Common myeloid progenitor, CD34-positive (primary cell): ENCODE measurements at regions not wholly inside any gene's neighbourhood (a gene's known extent, or its start where the extent isn't known, plus 50 kb on each side); places are given as distances from the start of the nearest gene placed in this dataset.
A peak's percentile ranks its signal among the peaks of the same experiment; 100 is the strongest.

Source experiments
- CTCF ChIA-PET: fragments of 350-600 bp; sonication (Branson Sonifier 250); formaldehyde crosslinking; loops from one replicate; lab custom pipeline; 2021; ENCODE audit warnings: antibody characterized with exemption; lab: Charles Lee
- POLR2A ChIA-PET: fragments of 350-600 bp; sonication (Branson Sonifier 250); formaldehyde crosslinking; loops from one replicate; lab custom pipeline; 2021; ENCODE audit warnings: antibody characterized with exemption; lab: Charles Lee
- DNase-seq, 3 donors: peaks; one replicate each; pipeline versions ENCODE4 v3.0.0 to v3.0.0-alpha.2; 2013
- H3K27ac ChIP-seq, 2 experiments: 1 replicate in 1 of 2; 2 replicates in 1 of 2; pipeline ENCODE4 v1.7.0; 2013; ENCODE audit warnings: inconsistent platforms in 2 of 2, low read length in 2 of 2, mild to moderate bottlenecking in 2 of 2, low read depth in 1 of 2, moderate library complexity in 1 of 2; ENCODE audit not compliant: severe bottlenecking in 2 of 2, insufficient read depth in 1 of 2, poor library complexity in 1 of 2
- H3K27me3 ChIP-seq, 5 experiments: replicated peaks in 2 of 5; 1 replicate in 3 of 5; 2 replicates in 2 of 5; pipeline versions ENCODE4 v1.6.1 to v1.7.0; 2013; ENCODE audit warnings: low read length in 4 of 5, mild to moderate bottlenecking in 2 of 5, moderate library complexity in 2 of 5, inconsistent platforms in 1 of 5; ENCODE audit not compliant: insufficient read depth in 5 of 5, control insufficient read depth in 4 of 5
- H3K36me3 ChIP-seq, 4 experiments: 1 replicate in 2 of 4; 2 replicates in 2 of 4; pipeline versions ENCODE4 v1.6.1 to v1.7.0; 2013; ENCODE audit warnings: low read length in 3 of 4, control low read depth in 1 of 4, mild to moderate bottlenecking in 1 of 4; ENCODE audit not compliant: control insufficient read depth in 4 of 4, insufficient read depth in 4 of 4
- H3K4me1 ChIP-seq, 4 experiments: 1 replicate in 3 of 4; 2 replicates in 1 of 4; pipeline versions ENCODE4 v1.6.1 to v1.7.1; 2013; ENCODE audit warnings: low read length in 3 of 4, mild to moderate bottlenecking in 3 of 4, control low read depth in 1 of 4, inconsistent platforms in 1 of 4, moderate library complexity in 1 of 4; ENCODE audit not compliant: control insufficient read depth in 4 of 4, insufficient read depth in 4 of 4; ENCODE audit errors: control extremely low read depth in 1 of 4
- H3K4me3 ChIP-seq, 7 experiments: 1 replicate in 4 of 7; 2 replicates in 3 of 7; pipeline versions ENCODE4 v1.5.1 to v1.7.0; 2013; ENCODE audit warnings: mild to moderate bottlenecking in 7 of 7, low read length in 6 of 7, moderate library complexity in 6 of 7, inconsistent platforms in 2 of 7, low read depth in 2 of 7, control low read depth in 1 of 7; ENCODE audit not compliant: insufficient read depth in 4 of 7, control insufficient read depth in 1 of 7; ENCODE audit errors: extremely low read depth in 1 of 7
- H3K9me3 ChIP-seq, 5 experiments: 1 replicate in 4 of 5; 2 replicates in 1 of 5; pipeline versions ENCODE4 v1.6.1 to v1.7.1; 2013; ENCODE audit warnings: low read length in 4 of 5, mild to moderate bottlenecking in 2 of 5, inconsistent platforms in 1 of 5, low read depth in 1 of 5, moderate library complexity in 1 of 5; ENCODE audit not compliant: control insufficient read depth in 4 of 5, insufficient read depth in 2 of 5; ENCODE audit errors: control extremely low read depth in 1 of 5
- WGBS: methylation state at CpG from one replicate; pipeline ENCODE4 v1.1.5; 2013; ENCODE audit not compliant: insufficient coverage; 5-methylcytosine and 5-hydroxymethylcytosine counted together

DNA sequence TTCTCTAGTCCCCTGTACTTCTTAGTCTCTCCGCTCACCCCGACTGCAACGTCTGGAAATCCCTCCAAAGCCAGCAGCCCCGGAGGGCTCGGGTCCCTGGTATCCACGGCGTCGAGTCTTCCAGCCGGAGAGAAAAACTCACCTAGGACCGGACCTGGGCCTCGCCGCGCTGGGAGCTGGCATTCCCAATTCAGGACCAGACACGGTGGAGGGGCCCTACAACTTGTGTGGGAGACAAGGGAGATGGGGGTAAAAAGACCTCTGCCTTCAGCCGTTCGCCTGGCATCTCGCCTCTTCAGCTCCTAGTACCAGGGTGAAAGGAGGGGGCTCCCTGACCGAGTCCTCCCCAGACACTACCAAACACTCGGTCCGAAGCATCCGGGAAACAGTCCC lies 64.3 kb downstream of the GPX5 start:
- DNase-seq = no peak

DNA sequence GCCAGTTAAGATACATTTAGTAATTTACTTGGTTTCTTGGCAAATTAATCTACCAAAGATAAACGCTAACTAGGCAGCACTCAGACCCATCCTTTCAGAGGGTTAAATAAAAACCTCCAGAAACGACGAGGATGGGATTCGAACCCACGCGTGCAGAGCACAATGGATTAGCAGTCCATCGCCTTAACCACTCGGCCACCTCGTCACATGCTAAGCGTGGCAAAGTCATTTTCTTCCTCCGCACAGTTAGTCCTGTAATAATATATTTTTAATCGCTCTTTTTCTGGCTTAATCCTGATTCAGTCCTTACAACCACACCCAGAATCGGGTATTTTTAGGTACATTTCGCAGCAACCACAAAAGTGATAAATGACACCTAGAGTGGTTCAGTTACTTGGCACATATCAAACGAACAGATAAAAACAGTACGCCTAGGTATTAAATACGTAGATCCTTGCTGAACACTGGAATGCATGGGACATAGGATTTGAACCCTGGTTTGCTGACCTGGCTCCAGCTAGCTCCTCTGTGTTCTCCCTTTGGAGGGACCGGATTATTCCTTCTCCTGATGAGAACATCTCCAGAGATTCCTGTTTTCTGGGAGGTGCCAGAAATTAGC lies 71.6 kb downstream of the GPX5 start:
- CTCF ChIA-PET = no interaction called here
- Histone ChIP-seq H3K27ac (no peak overlapping the region), H3K4me3 (peak overlapping the region in 2 of 7 experiments; percentile 17 to 28), H3K36me3 (no peaks in the 10 kb centered on the region), H3K27me3 (peaks cover 0 to 68% (median 23%) of the 10 kb centered on the region in 5 experiments), H3K9me3 (peaks cover 0 to 4% (median 2%) of the 10 kb centered on the region in 5 experiments), H3K4me1 (no peaks in the 10 kb centered on the region)
- 3% methylated on average over 18 of the region's 18 CpGs for whole genome bisulfite sequencing
- peak in 2 of 3 donors; percentile 41 to 46 for DNase-seq
- POLR2A ChIA-PET = no interaction called here

More for the DNA sequence above, 64.3 kb downstream of the GPX5 start:
- ChIA-PET POLR2A (no interaction called here), CTCF (interaction anchor here (1.1 kb wide), 1 partner anchor 17 kb away, joined by 3 read pairs; no protein-coding TSS in a partner anchor)
- Histone ChIP-seq H3K4me3 (no peak overlapping the region), H3K9me3 (peaks cover 0 to 19% (median 3%) of the 10 kb centered on the region in 5 experiments), H3K4me1 (peaks cover 2 to 16% (median 10%) of the 10 kb centered on the region in 4 experiments), H3K27ac (no peak overlapping the region), H3K36me3 (no peaks in the 10 kb centered on the region), H3K27me3 (peaks cover 29 to 90% (median 49%) of the 10 kb centered on the region in 5 experiments)
- WGBS = 13% methylated on average over 17 of the region's 21 CpGs

DNA sequence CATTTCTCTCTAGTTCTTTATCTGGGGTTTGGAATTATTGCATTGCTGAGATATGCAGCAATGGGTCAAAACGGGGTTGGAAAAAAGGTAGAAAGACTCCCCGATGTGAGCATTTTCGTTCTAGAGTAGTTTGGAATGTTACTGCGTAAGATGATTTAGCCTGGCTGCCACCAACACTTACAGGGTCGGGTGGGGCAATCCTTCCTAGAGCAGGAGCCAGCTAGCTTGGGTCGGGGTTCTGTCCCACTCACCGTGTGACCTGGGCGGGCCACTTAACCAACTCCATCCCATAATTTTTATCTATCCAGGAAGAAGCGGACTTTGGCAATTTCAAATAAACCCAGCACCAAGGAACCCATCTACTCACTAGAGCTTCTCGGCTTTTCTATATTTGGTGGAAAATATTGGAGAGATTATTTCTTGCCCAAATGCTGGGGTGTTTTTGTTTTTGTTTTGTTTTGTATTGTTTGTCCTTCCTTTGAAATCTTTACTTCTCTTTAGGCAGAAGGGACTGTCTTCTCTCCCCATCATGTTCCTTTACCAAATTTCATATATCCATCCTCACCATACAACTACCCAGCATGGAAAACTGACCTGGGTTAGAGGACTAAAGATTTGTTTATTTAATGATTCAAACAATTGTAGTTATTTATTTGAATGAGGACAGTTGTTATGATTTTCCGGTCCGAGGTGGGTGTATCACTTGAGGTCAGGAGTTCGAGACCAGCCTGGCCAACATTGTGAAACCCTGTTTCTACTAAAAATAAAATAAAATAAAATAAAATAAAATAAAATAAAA lies 72.4 kb downstream of the GPX5 start:
- H3K27ac ChIP-seq = no peak overlapping the region
- no peaks in the 10 kb centered on the region for H3K4me1 ChIP-seq
- H3K36me3 ChIP-seq = no peaks in the 10 kb centered on the region
- ChIA-PET CTCF (no interaction called here), POLR2A (no interaction called here)
- peaks cover 0 to 4% (median 2%) of the 10 kb centered on the region in 5 experiments for H3K9me3 ChIP-seq
- WGBS = 11% methylated on average over 5 of the region's 13 CpGs
- peaks cover 0 to 60% (median 23%) of the 10 kb centered on the region in 5 experiments for H3K27me3 ChIP-seq
- peak overlapping the region in 1 of 7 experiments; percentile 20 for H3K4me3 ChIP-seq
- DNase-seq = peak in 1 of 3 donors; percentile 21

DNA sequence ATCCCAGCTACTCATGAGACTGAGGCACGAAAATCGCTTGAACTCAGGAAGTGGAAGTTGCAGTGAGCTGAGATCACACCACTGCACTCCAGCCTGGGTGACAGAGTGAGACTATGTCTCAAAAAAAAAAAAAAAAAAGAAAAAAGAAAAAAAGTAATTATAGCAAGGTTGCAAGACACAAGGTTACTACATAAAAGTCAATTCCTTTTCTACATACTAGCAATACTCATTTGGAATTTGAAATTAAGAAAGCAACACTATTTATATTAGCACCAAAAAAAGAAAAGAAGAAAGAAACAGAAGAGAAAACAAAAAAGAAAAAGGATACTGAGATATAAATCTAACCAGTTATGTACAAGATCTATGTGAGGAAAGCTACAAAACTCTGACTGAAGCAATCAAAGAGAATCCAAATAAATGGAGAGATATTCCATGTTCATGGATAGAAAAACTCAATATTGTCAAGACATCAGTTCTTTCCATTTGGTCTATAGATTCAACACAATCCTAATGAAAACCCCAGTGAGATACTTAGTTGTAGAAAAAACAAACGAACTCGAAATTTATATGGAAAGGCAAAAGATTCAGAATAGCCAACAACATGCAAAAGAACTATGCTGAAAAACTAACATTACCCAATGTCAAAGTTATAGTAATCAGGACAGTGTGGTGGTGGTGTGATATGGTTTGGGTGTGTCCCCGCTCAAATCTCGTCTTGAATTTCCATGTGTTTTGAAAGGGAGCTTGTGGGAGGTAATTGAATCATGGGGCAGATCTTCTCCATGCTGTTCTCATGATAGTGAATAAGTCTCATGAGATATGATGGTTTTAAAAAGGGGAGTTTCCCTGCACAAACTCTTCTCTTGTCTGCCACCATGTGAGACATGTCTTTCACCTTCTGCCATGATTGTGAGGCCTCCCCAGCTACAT lies 73.3 kb downstream of the GPX5 start:
- H3K4me1 ChIP-seq = no peaks in the 10 kb centered on the region
- no peak overlapping the region for H3K4me3 ChIP-seq
- H3K27ac ChIP-seq = no peak overlapping the region
- no peak for DNase-seq
- H3K9me3 ChIP-seq = peaks cover 0 to 4% (median 2%) of the 10 kb centered on the region in 5 experiments
- WGBS = 85% methylated on average over 4 of the region's 6 CpGs
- no peaks in the 10 kb centered on the region for H3K36me3 ChIP-seq
- H3K27me3 ChIP-seq = peaks cover 0 to 57% (median 23%) of the 10 kb centered on the region in 5 experiments
- ChIA-PET POLR2A (no interaction called here), CTCF (no interaction called here)

DNA sequence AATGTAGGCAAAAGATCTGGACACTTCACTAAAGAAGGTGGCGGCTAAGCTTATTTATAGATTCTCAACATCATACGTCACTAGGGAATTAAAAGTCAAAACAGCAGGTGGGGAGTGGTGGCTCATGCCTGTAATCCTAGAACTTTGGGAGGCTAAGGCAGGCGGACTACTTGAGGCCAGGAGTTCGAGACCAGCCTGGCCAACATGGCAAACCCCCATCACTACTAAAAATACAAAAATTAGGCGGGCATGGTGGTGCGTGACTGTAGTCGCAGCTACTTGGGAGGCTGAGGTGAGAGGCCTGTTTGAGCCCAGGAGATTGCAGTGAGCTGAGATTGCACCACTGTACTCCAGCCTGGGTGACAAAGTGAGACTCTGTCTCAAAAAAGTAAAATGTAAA lies 74.6 kb downstream of the GPX5 start:
- ChIA-PET POLR2A (no interaction called here), CTCF (no interaction called here)
- no peaks in the 10 kb centered on the region for H3K4me1 ChIP-seq
- no peaks in the 10 kb centered on the region for H3K36me3 ChIP-seq
- WGBS = 94% methylated on average over 2 of the region's 7 CpGs
- no peak overlapping the region for H3K4me3 ChIP-seq
- DNase-seq = no peak
- peaks cover 0 to 54% (median 26%) of the 10 kb centered on the region in 5 experiments for H3K27me3 ChIP-seq
- no peak overlapping the region for H3K27ac ChIP-seq
- H3K9me3 ChIP-seq = peaks cover 0 to 4% (median 2%) of the 10 kb centered on the region in 5 experiments

DNA sequence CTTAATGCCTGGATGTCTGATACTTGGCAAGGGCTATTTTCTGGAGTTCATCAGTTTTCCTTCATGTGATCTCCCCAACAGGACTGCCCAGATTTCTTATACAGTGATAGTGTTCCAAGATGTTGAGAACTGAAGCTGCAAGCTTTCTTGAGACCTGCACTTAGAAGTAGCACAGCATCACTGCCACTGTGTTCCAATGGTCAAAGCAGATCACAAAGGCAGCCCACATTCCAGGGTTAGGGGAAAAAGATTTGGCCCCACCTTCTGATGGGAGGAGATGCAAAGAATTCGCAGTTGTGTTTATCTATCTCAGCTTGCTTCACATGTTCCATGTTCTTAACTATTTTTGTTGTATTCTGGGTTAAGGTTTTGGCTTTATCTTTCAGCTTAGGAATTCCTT lies 78.2 kb downstream of the GPX5 start:
- Histone ChIP-seq H3K4me3 (no peak overlapping the region), H3K4me1 (peaks cover 0 to 3% (median under 1%) of the 10 kb centered on the region in 4 experiments), H3K27ac (no peak overlapping the region), H3K27me3 (peaks cover 8 to 54% (median 22%) of the 10 kb centered on the region in 5 experiments), H3K9me3 (peaks cover 0 to 4% (median 2%) of the 10 kb centered on the region in 5 experiments), H3K36me3 (no peaks in the 10 kb centered on the region)
- WGBS = no CpG with 5 or more reads among the region's 1 CpG
- DNase-seq = no peak
- CTCF ChIA-PET = interaction anchor here (0.8 kb wide), 1 partner anchor 18 kb away, joined by 3 read pairs; no protein-coding TSS in a partner anchor
- POLR2A ChIA-PET = no interaction called here
